ENCODE measurements at regions not wholly inside any gene's neighbourhood (a gene's known extent, or its start where the extent isn't known, plus 50 kb on each side); places are given as distances from the start of the nearest gene placed in this dataset.
"Not testable (repeated sequence)": the region's sequence is repeated elsewhere in the genome, so short reads cannot be mapped to it uniquely, and the experiment has no call there.

DNA sequence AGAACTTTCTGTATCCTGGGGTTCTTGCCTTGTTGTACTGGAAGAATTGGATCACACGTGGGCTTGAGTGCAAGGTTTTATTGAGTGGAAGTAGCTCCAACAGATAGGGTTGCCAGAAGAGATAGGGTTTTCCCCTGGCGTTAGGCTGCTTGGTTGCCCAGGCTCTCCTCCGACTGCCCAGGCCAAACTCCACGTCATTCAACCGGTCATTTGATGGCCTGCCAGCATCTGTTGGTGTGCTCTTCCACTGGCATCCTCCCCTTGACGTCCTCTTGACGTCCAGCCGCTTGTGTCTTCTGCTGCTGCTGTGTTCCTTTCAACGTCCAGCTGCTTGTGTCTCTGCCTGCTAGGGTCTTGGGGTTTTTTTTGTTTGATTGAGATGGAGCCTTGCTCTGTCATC lies 111.2 kb upstream of the XIST start:
- in situ Hi-C loops (cut with MboI; ENCODE audit: low sequenced_read_pairs) = no loop called here

DNA sequence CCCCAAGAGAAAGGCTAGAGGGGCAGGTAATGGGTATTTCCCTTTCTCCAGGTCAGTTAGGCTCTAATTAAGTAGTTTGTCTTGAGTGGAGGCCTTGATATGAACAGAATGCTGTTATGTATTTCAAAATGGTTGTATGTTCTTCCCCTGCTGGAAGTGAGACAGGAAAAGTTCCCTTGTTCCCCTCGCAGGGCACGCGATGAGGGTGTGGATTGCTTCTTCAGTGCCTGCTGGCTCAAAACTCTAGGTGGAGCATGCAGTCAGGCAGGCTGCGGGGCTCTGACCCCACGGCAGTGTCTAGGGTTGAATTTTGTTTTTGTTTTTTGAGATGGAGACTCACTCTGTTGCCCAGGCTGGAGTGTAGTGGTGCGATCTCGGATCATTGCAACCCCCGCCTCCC lies 110.4 kb upstream of the XIST start:
- in situ Hi-C loops (cut with MboI; ENCODE audit: low sequenced_read_pairs) = no loop called here

DNA sequence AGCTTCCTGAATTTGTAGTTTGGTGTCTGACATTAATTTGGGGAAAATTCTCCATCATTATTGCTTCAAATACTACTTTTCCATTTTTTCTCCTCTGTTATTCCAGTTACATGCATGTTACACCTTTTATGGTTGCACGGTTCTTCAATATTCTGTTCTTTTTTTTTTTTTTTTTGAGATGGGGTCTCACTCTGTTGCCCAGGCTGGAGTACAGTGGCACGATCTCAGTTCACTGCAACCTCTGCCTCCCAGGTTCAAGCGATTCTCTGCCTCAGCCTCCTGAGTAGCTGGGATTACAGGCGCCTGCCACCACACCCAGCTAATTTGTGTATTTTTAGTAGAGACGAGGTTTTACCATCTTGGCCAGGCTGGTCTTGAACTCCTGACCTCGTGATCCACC lies 109.4 kb upstream of the XIST start:
- in situ Hi-C loops (cut with MboI; ENCODE audit: low sequenced_read_pairs) = not testable (repeated sequence)

DNA sequence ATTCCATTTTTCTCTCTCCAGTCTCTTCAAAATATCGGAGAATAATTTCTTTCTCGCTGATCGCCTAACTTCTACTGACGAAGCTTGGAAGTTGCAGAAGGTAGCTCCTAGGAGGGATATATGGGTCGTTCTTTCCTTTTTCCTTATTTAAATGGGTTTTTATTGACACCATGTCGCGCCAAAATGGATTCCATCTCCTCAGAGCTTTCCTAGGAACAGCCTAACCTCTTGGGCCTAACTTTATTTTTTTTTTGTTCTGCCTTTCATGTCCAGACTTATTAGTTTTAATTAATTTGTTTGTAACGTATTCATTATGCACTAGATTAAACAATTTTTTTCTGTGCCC lies 92.0 kb upstream of the XIST start:
- in situ Hi-C loops (cut with MboI; ENCODE audit: low sequenced_read_pairs) = no loop called here

DNA sequence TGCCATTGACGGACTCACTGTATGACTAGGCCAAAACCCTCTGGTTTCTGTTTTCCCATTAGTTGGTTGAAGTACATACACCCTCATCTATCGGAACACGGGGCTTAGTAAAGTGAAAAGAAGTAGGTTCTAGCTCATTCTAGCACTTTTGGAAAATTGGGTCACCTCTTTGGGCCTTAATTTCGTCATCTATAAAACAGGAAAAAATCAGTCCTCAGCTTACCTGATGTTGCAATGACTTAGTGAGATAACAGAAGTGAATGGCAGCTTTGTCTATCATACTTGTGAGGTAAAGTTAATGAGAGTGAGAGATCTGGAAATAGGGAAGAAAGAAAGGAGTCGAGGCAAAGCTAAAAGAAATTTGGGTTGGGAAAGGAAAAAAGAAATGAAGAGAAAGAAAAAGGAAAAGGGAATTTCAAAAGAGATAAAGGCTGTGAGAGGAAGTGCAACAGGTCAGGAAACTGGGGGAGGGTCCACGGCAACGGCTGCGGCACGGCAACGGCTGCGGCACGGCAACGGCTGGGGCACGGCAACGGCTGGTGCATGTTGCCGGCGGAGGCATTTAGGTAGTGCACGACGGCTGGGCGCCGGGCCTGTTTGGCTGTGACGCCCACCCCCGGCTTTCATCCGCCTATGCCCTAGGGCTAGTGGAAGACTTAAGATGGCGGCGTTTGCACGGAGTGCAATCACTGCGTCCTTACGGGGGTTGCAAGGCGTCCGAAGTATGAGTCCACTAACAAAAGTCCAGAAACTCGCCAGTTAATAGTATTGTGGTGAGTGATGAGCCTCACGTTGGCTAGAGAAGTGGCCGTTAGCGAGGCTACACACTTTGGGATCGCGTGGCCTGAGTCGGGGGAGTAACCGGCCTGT lies 91.4 kb upstream of the XIST start:
- in situ Hi-C loops (cut with MboI; ENCODE audit: low sequenced_read_pairs) = no loop called here

DNA sequence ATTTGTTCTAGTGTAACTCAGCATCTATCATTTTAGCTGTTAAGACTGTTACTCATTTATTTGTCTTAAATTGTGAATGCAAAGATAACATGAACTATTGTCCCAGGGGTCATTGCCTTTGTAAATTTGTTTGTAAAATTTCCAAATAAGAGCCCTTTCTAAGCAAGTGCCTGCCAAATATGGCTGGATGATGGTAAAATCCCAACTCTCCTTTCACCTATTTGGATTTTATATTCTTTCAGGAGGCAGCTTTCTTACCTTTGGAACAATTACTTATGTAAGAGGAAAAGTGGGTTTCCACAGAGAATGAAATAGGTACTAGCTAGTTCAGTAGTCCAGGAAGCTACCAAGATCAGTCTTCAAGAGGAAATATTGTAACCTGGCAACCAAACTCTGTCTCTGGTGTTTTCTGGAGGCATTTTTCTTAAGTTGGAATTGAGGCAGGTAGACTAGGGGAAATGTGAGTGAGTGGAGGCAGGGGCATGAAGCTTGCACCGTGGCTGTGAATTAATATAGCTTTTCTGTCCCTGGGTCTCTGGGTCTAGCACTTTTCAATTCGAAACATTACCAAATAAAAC lies 88.5 kb upstream of the XIST start:
- in situ Hi-C loops (cut with MboI; ENCODE audit: low sequenced_read_pairs) = no loop called here

DNA sequence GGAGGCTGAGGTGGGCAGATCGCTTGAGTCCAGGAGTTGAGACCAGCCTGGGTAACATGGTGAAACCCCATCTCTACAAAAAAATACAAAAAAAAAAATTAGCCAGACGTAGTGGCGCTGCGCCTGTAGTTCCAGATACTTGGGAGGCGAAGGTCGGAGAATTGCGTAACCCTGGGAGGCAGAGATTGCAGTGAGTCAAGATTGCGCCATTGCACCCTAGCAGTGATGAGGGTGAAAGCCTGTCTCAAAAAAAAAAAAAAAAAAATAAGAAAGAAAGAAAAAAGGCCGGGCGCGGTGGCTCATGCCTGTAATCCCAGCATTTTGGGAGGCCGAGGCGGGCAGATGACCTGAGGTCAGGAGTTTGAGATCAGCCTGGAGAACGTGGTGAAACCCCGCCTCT lies 85.3 kb upstream of the XIST start:
- in situ Hi-C loops (cut with MboI; ENCODE audit: low sequenced_read_pairs) = not testable (repeated sequence)

DNA sequence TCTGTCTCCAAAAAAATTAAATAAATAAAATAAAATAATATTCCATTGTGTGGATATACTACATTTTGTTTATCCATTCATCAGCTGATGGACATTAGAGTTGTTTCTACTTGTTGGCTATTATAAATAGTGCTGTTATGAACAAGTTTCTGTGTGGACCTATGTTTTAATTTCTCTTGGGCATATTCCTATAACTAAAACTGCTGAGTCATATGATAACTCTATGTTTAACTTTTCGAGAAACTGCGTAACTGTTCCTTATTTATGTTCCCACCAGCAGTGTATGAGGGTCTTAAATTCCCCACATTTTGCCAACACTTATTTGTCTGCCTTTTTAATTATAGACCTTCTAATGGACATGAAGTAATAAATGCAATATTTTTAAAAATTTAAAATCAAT lies 80.0 kb upstream of the XIST start:
- in situ Hi-C loops (cut with MboI; ENCODE audit: low sequenced_read_pairs) = no loop called here

DNA sequence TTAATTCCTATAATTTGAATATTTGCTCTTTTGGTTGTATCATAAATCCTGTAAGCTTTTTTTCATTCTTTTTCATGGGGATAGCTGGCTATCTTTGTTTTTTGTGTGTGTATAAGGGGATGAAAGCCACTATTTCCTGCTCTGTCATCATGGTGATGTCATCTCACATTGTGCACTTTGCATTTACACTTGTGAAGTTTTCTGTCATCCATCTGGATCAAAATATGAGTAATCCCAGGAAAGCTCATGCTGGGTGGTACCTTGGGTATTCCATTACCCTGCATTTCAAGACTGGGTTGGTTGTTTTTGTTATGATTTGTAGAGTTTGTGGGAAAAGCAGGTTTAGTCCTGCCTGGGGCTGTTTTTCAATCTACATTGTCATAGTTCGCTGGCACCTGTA lies 77.8 kb upstream of the XIST start:
- in situ Hi-C loops (cut with MboI; ENCODE audit: low sequenced_read_pairs) = no loop called here

DNA sequence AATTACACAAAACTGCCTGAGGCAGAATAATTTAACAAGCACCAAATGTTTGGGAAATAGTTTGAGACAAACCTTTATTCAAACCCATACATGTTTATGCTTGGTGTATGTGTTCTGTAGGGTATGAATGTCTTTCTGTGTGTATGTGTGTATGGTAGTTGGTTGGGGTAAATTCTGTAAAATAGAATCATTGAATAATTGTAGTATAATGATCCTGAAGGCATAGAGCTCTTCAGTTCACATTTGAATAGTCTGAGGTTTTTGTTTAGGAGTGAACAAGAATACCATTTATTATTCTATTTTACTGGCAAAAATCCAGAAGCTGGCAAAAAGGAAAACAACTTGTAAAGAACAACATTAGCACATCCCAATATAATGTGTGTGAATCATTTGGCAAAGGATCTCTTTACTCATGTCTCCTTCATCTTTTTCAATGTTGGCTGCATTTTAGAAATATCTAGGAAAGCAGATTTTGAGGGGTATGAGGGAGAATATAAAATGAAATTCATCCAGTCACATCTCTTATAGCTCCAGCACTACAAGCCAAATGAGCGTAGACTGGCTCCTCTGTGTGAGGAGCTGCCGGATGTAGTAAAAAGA lies 70.4 kb upstream of the XIST start:
- in situ Hi-C loops (cut with MboI; ENCODE audit: low sequenced_read_pairs) = no loop called here

DNA sequence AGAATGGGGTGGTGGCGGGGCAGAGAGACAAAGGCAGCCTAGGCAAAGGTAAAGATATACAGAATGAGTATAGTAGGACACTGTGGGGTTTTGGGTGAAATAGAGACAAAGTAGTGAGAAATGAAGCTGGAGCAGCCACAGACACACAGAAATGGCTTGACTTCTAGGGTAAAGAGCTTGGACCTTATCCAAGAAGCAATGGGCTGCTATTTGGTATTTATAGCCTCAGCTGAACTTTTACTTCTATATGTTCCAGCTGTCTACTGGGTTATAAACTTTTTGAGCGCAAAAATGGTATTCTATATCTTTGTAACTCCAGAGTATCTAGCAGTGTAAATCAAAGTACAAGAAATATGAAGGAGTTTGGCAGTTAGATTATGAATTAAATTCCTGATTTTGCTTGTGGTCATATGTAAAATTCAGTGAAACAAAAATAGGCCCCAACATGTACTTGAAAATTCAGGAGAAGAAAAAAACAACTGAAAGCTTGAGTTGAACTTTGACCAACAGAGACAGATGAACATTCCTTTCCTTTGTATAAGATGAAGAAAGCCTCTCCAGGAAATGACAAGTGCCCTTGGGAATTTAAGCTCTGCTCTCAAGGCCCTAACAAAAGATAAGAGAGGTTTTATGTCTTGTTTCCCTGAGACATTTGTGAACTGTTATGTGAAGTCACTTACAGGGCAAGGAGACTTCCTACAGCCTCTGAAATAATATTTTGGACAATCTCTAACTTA lies 64.6 kb upstream of the XIST start:
- in situ Hi-C loops (cut with MboI; ENCODE audit: low sequenced_read_pairs) = no loop called here

DNA sequence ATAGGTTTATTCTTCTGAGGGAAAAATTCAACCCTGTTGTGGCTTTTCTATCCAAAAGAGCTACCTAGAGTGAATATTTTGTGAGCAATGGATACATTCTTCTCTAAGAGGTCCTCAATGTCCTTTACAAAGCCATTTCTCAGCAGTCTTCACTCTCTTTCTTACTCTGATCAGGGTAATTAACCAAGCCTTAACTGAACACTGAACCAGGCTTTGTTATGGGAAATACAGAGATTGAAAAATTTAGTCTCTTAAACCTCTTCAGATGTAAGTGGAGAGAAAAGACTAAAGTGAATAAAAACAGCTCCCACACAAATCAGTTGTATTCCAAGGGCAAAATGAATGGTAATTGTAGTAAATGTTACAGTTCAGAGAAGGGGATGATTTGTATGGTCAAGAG lies 64.0 kb upstream of the XIST start:
- in situ Hi-C loops (cut with MboI; ENCODE audit: low sequenced_read_pairs) = no loop called here

DNA sequence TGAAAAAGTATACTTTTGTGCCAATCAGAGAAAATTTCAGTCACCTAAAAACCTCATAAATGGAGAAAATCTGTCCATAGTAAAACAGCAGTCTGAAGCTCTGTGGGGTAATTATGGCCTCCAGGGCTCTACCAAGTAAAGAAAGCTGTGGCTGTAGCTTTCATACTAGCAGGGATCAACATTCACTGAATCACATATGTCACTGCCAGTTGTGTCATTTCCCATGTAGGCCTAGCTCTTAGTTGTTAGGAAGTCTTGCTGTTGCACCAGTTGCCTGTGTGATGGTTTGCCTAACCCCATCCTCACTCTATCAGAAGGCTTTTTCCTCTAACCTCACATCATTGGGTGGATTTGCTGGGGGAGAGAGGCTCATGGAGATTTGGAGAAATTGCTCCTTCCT lies 62.3 kb upstream of the XIST start:
- in situ Hi-C loops (cut with MboI; ENCODE audit: low sequenced_read_pairs) = not testable (repeated sequence)

DNA sequence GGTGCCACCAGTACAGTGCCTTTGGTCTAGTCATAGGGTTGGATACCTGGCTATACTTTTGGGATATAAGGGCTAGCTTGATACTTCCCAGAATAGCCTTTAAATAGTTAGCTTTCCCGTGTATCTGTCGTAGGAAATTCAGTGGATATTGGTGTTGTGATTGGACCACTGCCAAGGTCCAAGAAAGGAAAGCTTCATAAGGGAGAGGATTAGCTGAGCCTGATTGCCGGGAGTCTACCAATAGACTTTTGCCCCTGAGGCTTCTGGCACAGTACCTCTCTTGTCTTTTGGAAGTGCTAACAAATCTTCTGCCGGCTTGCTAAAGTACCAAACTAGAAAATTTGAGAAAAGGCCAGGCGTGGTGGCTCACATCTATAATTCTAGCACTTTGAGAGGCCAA lies 61.1 kb upstream of the XIST start:
- in situ Hi-C loops (cut with MboI; ENCODE audit: low sequenced_read_pairs) = no loop called here

DNA sequence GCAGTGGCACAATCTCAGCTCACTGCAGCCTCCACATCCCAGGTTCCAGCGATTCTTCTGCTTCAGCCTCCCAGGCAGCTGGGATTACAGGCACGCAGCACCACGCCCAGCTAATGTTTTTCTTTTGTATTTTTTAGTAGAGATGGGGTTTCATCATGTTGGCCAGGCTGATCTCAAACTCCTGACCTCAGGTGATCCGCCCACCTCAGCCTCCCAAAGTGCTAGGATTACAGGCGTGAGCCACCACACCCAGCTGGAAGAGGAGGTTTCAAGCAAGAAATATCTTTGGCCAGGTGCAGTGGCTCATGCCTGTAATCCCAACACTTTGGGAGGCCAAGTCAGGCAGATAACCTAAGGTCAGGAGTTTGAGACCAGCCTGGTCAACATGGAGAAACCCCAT lies 59.4 kb upstream of the XIST start:
- in situ Hi-C loops (cut with MboI; ENCODE audit: low sequenced_read_pairs) = not testable (repeated sequence)

DNA sequence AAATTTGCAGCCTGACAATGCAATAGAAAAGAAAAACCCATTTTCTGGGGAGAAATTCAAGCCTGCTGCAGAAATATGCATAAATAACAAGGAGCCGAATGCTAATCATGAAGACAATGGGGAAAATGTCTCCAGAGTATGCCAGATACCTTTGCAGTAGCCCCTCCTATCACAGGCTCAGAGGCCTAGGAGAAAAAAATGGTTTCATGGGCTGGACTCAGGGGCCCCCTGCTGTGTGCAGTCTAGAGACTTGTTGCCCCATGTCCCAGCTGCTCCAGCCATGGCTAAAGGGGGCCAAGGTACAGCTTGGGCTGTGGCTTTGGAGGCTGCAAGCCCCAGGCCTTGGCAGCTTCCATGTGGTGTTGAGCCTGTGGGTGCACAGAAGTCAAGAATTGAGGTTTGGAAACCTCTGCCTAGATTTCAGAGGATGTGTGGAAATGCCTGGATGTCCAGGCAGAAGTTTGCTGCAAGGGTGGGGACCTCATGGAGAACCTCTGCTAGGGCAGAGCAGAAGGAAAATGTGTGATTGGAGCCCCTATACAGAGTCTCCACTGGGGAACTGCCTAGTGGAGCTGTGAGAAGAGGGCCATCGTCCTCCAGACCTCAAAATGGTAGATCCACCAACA lies 53.3 kb upstream of the XIST start:
- in situ Hi-C loops (cut with MboI; ENCODE audit: low sequenced_read_pairs) = not testable (repeated sequence)

DNA sequence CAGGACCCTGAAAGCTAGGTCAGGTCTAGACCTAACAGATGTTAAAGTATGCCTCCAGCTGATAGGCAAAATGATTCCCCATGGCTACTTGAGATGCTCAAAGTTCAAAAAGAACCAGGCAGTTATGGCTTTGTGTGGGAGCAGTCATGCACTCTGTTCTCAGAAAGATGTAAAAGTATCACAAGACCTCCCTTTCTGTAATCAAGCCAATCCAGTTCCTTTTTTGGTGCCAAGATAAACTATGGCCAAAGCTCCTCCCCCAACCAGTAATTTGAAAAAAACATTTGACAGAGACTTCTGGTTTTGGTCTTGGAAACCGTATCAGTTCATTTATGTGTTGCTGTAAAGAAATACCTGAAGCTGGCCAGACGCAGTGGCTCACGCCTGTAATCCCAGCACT lies 51.4 kb upstream of the XIST start:
- in situ Hi-C loops (cut with MboI; ENCODE audit: low sequenced_read_pairs) = no loop called here
